ENCODE measurements at regions not wholly inside any gene's neighbourhood (a gene's known extent, or its start where the extent isn't known, plus 50 kb on each side); places are given as distances from the start of the nearest gene placed in this dataset.
"Not testable (repeated sequence)": the region's sequence is repeated elsewhere in the genome, so short reads cannot be mapped to it uniquely, and the experiment has no call there.

DNA sequence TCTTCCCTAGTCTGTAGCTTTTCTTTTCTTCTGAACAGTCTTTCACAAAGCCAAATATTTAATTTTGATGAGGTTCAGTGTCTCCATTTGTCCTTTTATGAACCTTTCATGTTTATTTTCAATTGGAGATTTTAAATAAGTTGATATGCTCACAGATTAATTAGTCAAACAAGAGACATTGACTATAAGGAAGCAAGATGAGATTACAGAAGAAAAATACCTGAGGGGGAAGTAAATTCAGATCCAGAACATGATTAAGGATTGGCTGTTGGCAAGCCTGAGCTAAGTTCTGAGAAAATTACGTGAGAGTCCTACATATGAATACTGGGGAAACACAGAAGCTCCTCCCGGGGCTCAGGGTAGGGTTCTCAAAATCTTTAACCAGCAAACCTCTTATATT is 1039.8 kb upstream of the SEMA6A start:
- peaks cover 19% of the 10 kb centered on the region for H3K4me1 Mint-ChIP-seq (ENCODE audit: low read depth)
- no peak overlapping the region for H3K4me3 Mint-ChIP-seq (ENCODE audit: unreplicated experiment)
- H3K36me3 Mint-ChIP-seq (ENCODE audit: low read depth), result no peaks in the 10 kb centered on the region
- no peaks in the 10 kb centered on the region for H3K27me3 Mint-ChIP-seq (ENCODE audit: low read depth)
- TF ChIP-seq, protein P1, sequence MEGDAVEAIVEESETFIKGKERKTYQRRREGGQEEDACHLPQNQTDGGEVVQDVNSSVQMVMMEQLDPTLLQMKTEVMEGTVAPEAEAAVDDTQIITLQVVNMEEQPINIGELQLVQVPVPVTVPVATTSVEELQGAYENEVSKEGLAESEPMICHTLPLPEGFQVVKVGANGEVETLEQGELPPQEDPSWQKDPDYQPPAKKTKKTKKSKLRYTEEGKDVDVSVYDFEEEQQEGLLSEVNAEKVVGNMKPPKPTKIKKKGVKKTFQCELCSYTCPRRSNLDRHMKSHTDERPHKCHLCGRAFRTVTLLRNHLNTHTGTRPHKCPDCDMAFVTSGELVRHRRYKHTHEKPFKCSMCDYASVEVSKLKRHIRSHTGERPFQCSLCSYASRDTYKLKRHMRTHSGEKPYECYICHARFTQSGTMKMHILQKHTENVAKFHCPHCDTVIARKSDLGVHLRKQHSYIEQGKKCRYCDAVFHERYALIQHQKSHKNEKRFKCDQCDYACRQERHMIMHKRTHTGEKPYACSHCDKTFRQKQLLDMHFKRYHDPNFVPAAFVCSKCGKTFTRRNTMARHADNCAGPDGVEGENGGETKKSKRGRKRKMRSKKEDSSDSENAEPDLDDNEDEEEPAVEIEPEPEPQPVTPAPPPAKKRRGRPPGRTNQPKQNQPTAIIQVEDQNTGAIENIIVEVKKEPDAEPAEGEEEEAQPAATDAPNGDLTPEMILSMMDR (IDR thresholded peaks at IDR 0.05), result no peak
- no peak overlapping the region for H3K27ac Mint-ChIP-seq (ENCODE audit: unreplicated experiment)
- no peak for DNase-seq (ENCODE audit: low spot score)
- H3K9me3 Mint-ChIP-seq (ENCODE audit: low read depth), result peaks cover 4% of the 10 kb centered on the region

DNA sequence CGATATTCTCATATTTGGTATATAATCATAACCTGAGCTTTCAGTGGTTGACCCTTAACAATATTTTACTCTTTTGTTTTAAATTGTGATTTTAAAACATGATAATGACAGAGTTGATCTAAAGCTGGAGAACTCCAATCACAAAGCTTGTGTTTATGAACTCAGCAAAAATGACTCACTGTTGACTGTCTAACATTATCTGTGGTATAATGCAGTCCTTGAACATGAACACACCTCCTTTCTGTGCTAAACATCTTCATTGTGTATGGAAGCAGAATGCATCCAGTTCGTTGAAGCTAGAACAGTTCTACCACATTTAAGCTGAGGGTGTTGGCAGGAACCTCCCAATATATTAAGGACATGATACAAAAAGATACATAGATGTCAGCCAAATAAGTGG is 1030.2 kb upstream of the SEMA6A start:
- no peaks in the 10 kb centered on the region for H3K27me3 Mint-ChIP-seq (ENCODE audit: low read depth)

DNA sequence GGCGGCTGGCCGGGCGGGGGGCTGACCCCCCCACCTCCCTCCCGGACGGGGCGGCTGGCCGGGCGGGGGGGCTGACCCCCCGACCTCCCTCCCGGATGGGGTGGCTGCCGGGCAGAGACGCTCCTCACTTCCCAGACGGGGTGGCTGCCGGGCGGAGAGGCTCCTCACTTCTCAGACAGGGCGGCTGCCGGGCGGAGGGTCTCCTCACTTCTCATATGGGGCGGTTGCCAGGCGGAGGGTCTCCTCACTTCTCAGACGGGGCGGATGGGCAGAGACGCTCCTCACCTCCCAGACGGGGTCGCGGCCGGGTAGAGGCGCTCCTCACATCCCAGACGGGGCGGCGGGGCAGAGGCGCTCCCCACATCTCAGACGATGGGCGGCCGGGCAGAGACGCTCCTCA is 1025.2 kb upstream of the SEMA6A start:
- not testable (repeated sequence) for H3K36me3 Mint-ChIP-seq (ENCODE audit: low read depth); H3K4me3 Mint-ChIP-seq (ENCODE audit: unreplicated experiment); H3K9me3 Mint-ChIP-seq (ENCODE audit: low read depth); H3K4me1 Mint-ChIP-seq (ENCODE audit: low read depth); H3K27ac Mint-ChIP-seq (ENCODE audit: unreplicated experiment); H3K27me3 Mint-ChIP-seq (ENCODE audit: low read depth)
- peak; percentile 22 for DNase-seq (ENCODE audit: low spot score)

More for the DNA sequence above, 1030.2 kb upstream of the SEMA6A start:
- Mint-ChIP-seq H3K36me3 (ENCODE audit: low read depth) (no peaks in the 10 kb centered on the region), H3K27ac (ENCODE audit: unreplicated experiment) (no peak overlapping the region), H3K4me1 (ENCODE audit: low read depth) (no peaks in the 10 kb centered on the region), H3K9me3 (ENCODE audit: low read depth) (peaks cover 3% of the 10 kb centered on the region), H3K4me3 (ENCODE audit: unreplicated experiment) (no peak overlapping the region)
- TF ChIP-seq, protein P1 (IDR thresholded peaks at IDR 0.05), result no peak
- DNase-seq (ENCODE audit: low spot score), result no peak

DNA sequence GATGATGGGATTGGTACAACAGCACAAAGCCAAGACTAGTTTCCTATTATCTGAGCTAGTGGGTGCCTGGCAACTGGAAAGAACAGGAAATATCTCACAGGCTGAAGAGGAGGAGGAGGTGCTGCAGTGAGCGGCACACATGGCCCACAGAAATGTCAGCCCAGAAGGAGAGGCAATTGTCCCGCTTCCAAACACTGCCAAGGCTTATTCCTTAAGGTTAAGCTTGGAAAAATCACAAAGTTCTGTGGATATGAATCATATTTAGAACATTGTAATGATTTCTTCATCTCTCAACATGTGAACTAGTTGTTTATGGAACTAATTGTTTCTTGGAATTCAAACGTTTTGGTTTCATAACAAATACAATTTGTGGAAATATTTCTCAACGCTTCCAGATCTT is 1019.5 kb upstream of the SEMA6A start:
- Mint-ChIP-seq H3K9me3 (ENCODE audit: low read depth) (no peaks in the 10 kb centered on the region), H3K4me1 (ENCODE audit: low read depth) (no peaks in the 10 kb centered on the region), H3K36me3 (ENCODE audit: low read depth) (no peaks in the 10 kb centered on the region), H3K4me3 (ENCODE audit: unreplicated experiment) (no peak overlapping the region), H3K27me3 (ENCODE audit: low read depth) (no peaks in the 10 kb centered on the region), H3K27ac (ENCODE audit: unreplicated experiment) (no peak overlapping the region)
- TF ChIP-seq, protein P1 (IDR thresholded peaks at IDR 0.05), result no peak
- no peak for DNase-seq (ENCODE audit: low spot score)

DNA sequence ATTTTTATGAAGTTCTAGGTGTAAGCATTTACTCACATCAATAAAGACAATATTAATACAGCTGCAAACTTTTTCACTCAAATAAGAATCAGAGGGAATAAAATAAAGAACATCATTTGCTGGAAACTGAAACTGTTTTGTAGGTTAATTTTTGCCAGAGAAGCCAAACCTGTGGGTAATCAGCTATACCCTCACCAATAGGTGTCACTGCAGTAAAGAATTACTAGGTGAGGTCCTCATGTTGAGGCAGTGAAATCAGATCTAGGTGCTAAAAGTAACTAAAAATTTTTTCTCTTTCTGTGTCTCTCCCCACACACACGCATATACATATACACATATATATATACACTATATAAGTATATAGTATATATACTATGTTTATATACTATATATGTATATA is 1016.3 kb upstream of the SEMA6A start:
- Mint-ChIP-seq H3K9me3 (ENCODE audit: low read depth) (no peaks in the 10 kb centered on the region), H3K36me3 (ENCODE audit: low read depth) (no peaks in the 10 kb centered on the region), H3K4me3 (ENCODE audit: unreplicated experiment) (no peak overlapping the region), H3K27ac (ENCODE audit: unreplicated experiment) (no peak overlapping the region), H3K4me1 (ENCODE audit: low read depth) (peaks cover 3% of the 10 kb centered on the region), H3K27me3 (ENCODE audit: low read depth) (no peaks in the 10 kb centered on the region)
- DNase-seq (ENCODE audit: low spot score), result no peak
- TF ChIP-seq, protein P1 (IDR thresholded peaks at IDR 0.05), result peak; percentile 83

DNA sequence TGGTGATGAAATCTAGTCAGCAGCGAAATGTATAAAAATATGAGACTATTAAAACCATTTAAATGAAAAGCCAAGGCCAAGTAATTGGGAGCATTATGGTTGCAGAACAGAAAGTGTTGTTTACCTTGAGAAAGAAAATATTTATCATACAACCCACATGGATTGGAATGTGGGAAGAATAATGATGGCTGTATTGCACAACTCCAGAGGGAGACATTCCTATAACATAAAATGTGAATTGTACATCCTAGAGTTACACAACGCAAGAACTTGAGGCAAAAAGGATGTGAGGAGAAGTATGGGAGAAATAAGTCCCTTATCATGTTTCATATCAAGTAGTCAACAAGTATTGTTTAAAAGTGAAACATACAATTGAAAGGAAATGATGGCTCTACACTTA is 1014.0 kb upstream of the SEMA6A start:
- Mint-ChIP-seq H3K9me3 (ENCODE audit: low read depth) (no peaks in the 10 kb centered on the region), H3K4me1 (ENCODE audit: low read depth) (peaks cover 3% of the 10 kb centered on the region), H3K36me3 (ENCODE audit: low read depth) (no peaks in the 10 kb centered on the region), H3K4me3 (ENCODE audit: unreplicated experiment) (no peak overlapping the region), H3K27me3 (ENCODE audit: low read depth) (no peaks in the 10 kb centered on the region), H3K27ac (ENCODE audit: unreplicated experiment) (no peak overlapping the region)
- no peak for DNase-seq (ENCODE audit: low spot score)
- TF ChIP-seq, protein P1 (IDR thresholded peaks at IDR 0.05), result no peak
